Endothelial cell of umbilical vein (primary cell): ENCODE measurements at regions not wholly inside any gene's neighbourhood (a gene's known extent, or its start where the extent isn't known, plus 50 kb on each side); places are given as distances from the start of the nearest gene placed in this dataset.

Source experiments
- BruUV-seq: library from RNA; stranded (reverse); fragments of 400-500 nt; replicated peaks from 2 replicates; lab custom pipeline; 2021; lab: Mats Ljungman, UMichigan
- CTCF ChIA-PET: fragments of 300-600, 350-600 bp; sonication (Branson Sonifier 250); formaldehyde crosslinking; loops from one replicate; lab custom pipeline; 2021; ENCODE audit warnings: antibody characterized with exemption, inconsistent platforms; lab: Charles Lee
- POLR2A ChIA-PET: fragments of 300-600, 350-600 bp; sonication (Branson Sonifier 250); formaldehyde crosslinking; loops from one replicate; lab custom pipeline; 2021; ENCODE audit warnings: antibody characterized with exemption, inconsistent platforms; lab: Charles Lee
- DNase-seq: peaks from one replicate; pipeline ENCODE4 v3.0.0-alpha.2; 2011; ENCODE audit warnings: low read depth, low spot score
- FAIRE-seq: peaks from 2 replicates; lab custom pipeline; 2011; peaks lifted over from hg19 to GRCh38; lab: Jason Lieb, UNC
- H2AFZ ChIP-seq: 2 replicates; pipeline ENCODE4 v1.6.0; 2012; ENCODE audit warnings: low read depth, low read length, control low read depth, inconsistent platforms
- H3K27ac ChIP-seq: 2 replicates; pipeline ENCODE4 v1.5.1; 2011; ENCODE audit warnings: low read depth, mild to moderate bottlenecking, control low read depth, low read length, moderate library complexity; ENCODE audit not compliant: insufficient read depth
- H3K27me3 ChIP-seq, 2 experiments: 2 replicates each; pipeline versions ENCODE4 v1.6.0 to v1.6.1; 2011; ENCODE audit warnings: low read length in 2 of 2, mixed read lengths in 1 of 2; ENCODE audit not compliant: control insufficient read depth in 2 of 2, insufficient read depth in 2 of 2
- H3K36me3 ChIP-seq, 2 experiments: 2 replicates in 1 of 2; 3 replicates in 1 of 2; pipeline ENCODE4 v1.5.1; 2011; ENCODE audit warnings: low read length in 2 of 2, mild to moderate bottlenecking in 1 of 2, moderate library complexity in 1 of 2; ENCODE audit not compliant: control insufficient read depth in 2 of 2, insufficient read depth in 2 of 2; ENCODE audit errors: extremely low read depth in 1 of 2
- H3K4me1 ChIP-seq: 3 replicates; pipeline ENCODE4 v1.5.1; 2011; ENCODE audit warnings: mild to moderate bottlenecking, low read length; ENCODE audit not compliant: control insufficient read depth, insufficient read depth; ENCODE audit errors: extremely low read depth
- H3K4me2 ChIP-seq: 2 replicates; pipeline ENCODE4 v1.6.1; 2011; ENCODE audit warnings: low read length, control low read depth, mixed read lengths; ENCODE audit not compliant: insufficient read depth
- H3K4me3 ChIP-seq, 3 experiments: fragments of 200-600 bp in 1 of 3; sonication (generic), shearing (Covaris generic) in 1 of 3; replicated peaks in 1 of 3; 2 replicates each; pipeline ENCODE4 v1.5.1; 2011 to 2016; ENCODE audit warnings: control low read depth in 3 of 3, low read length in 3 of 3, mild to moderate bottlenecking in 2 of 3, inconsistent platforms in 1 of 3, low read depth in 1 of 3, moderate library complexity in 1 of 3; ENCODE audit not compliant: insufficient read depth in 1 of 3
- H3K79me2 ChIP-seq: 2 replicates; pipeline ENCODE4 v1.6.0; 2012; ENCODE audit warnings: low read length, inconsistent platforms; ENCODE audit not compliant: control insufficient read depth, insufficient read depth
- H3K9ac ChIP-seq: replicated peaks from 2 replicates; pipeline ENCODE3; 2011; ENCODE audit warnings: low read length, control low read depth; ENCODE audit not compliant: insufficient read depth; ENCODE audit errors: extremely low read depth
- H3K9me1 ChIP-seq: replicated peaks from 3 replicates; pipeline ENCODE4 v1.6.0; 2011; ENCODE audit warnings: mild to moderate bottlenecking, low read length; ENCODE audit not compliant: control insufficient read depth, insufficient read depth; ENCODE audit errors: extremely low read depth
- H3K9me3 ChIP-seq: replicated peaks from 2 replicates; pipeline ENCODE4 v1.5.1; 2012; ENCODE audit warnings: low read length, inconsistent platforms; ENCODE audit not compliant: control insufficient read depth, insufficient read depth
- H4K20me1 ChIP-seq: replicated peaks from 2 replicates; pipeline ENCODE3; 2011; ENCODE audit warnings: mild to moderate bottlenecking, low read length; ENCODE audit not compliant: control insufficient read depth, insufficient read depth; ENCODE audit errors: extremely low read depth
- EZH2 ChIP-seq: IDR thresholded peaks from 2 replicates; pipeline ENCODE4 v1.6.1; 2012; ENCODE audit warnings: borderline replicate concordance, low read depth, mild to moderate bottlenecking, moderate library complexity, low read length, inconsistent platforms; ENCODE audit not compliant: severe bottlenecking
- FOS ChIP-seq: IDR thresholded peaks from 2 replicates; pipeline ENCODE4 v1.6.1; 2011; ENCODE audit warnings: mild to moderate bottlenecking, low read length, moderate library complexity, borderline replicate concordance; ENCODE audit not compliant: insufficient read depth
- GATA2 ChIP-seq: IDR thresholded peaks from 2 replicates; pipeline ENCODE4 v1.7.0; 2011; ENCODE audit warnings: low read depth, mild to moderate bottlenecking, moderate library complexity, mixed read lengths, low read length; ENCODE audit not compliant: insufficient read length, insufficient read depth
- JUN ChIP-seq: IDR thresholded peaks from 2 replicates; pipeline ENCODE4 v1.6.1; 2011; ENCODE audit warnings: borderline replicate concordance, low read depth; ENCODE audit not compliant: insufficient read length, insufficient read depth
- MAX ChIP-seq: IDR thresholded peaks from 2 replicates; pipeline ENCODE4 v1.6.1; 2011; ENCODE audit not compliant: insufficient read depth, insufficient read length
- MYC ChIP-seq: IDR thresholded peaks from one replicate; pipeline ENCODE4 v1.6.1; 2011; ENCODE audit warnings: mild to moderate bottlenecking, low read depth, low read length
- POLR2A ChIP-seq: IDR thresholded peaks from 2 replicates; pipeline ENCODE4 v1.6.1; 2012; ENCODE audit warnings: low read depth, mild to moderate bottlenecking, control low read depth, low read length
- dilution Hi-C: fragments of 300-500 bp; cut with MboI; formaldehyde crosslinking; loops from one replicate; pipeline ENCODE4 v1.15.0; 2019; ENCODE audit warnings: low sequenced_read_pairs; ENCODE audit not compliant: extremely low pct_ligation_motif_present
- intact Hi-C: fragments of 100-400 bp; cut with micrococcal nuclease; formaldehyde crosslinking; loops from one replicate; pipeline ENCODE4 v1.10.0; 2022
- TF ChIP-seq, protein P1 (sequence below), 2 donors: IDR thresholded peaks; 1 replicate in 1 of 2; 2 replicates in 1 of 2; pipeline ENCODE4 v1.5.1; 2011; ENCODE audit warnings: low read length in 2 of 2, mild to moderate bottlenecking in 2 of 2, moderate library complexity in 2 of 2, control low read depth in 1 of 2, inconsistent platforms in 1 of 2, low read depth in 1 of 2; ENCODE audit not compliant: insufficient read depth in 1 of 2; ENCODE audit errors: extremely low read depth in 1 of 2

- H3K4me1 ChIP-seq: no peaks in the 10 kb centered on the region
- DNase-seq: no peak
- no peak for FAIRE-seq
- dilution Hi-C loops: no loop called here
- H3K9me1 ChIP-seq: no peaks in the 10 kb centered on the region
- H3K79me2 ChIP-seq: no peaks in the 10 kb centered on the region
- H3K4me3 ChIP-seq: no peak overlapping the region
- ChIA-PET POLR2A (no interaction called here), CTCF (no interaction called here)
- H3K27me3 ChIP-seq: no peaks in the 10 kb centered on the region
- H3K27ac ChIP-seq: no peak overlapping the region
- H4K20me1 ChIP-seq: no peaks in the 10 kb centered on the region
- no peaks in the 10 kb centered on the region for H3K9me3 ChIP-seq
- no peak overlapping the region for H2AFZ ChIP-seq
- intact Hi-C loops: no loop called here
- H3K36me3 ChIP-seq: no peaks in the 10 kb centered on the region
- no TSS peak for BruUV-seq
- no peak overlapping the region for H3K9ac ChIP-seq
- TF ChIP-seq FOS (no peak), EZH2 (no peak), GATA2 (no peak), MAX (no peak), MYC (no peak), POLR2A (no peak), JUN (no peak)
- TF ChIP-seq, protein P1, sequence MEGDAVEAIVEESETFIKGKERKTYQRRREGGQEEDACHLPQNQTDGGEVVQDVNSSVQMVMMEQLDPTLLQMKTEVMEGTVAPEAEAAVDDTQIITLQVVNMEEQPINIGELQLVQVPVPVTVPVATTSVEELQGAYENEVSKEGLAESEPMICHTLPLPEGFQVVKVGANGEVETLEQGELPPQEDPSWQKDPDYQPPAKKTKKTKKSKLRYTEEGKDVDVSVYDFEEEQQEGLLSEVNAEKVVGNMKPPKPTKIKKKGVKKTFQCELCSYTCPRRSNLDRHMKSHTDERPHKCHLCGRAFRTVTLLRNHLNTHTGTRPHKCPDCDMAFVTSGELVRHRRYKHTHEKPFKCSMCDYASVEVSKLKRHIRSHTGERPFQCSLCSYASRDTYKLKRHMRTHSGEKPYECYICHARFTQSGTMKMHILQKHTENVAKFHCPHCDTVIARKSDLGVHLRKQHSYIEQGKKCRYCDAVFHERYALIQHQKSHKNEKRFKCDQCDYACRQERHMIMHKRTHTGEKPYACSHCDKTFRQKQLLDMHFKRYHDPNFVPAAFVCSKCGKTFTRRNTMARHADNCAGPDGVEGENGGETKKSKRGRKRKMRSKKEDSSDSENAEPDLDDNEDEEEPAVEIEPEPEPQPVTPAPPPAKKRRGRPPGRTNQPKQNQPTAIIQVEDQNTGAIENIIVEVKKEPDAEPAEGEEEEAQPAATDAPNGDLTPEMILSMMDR (IDR thresholded peaks at IDR 0.05; ENCODE audit: extremely low read depth in 1 of 2, insufficient read depth in 1 of 2, low read depth in 1 of 2, low read length in 2 of 2): no peak
- H3K4me2 ChIP-seq: no peak overlapping the region
Observed at GRCh38 chr3:59286791-59287531, 237.1 kb upstream of the CFAP20DC start.
